Gastrocnemius medialis (tissue), 4 donors: ENCODE measurements at regions not wholly inside any gene's neighbourhood (a gene's known extent, or its start where the extent isn't known, plus 50 kb on each side); places are given as distances from the start of the nearest gene placed in this dataset.
"Not testable (repeated sequence)": the region's sequence is repeated elsewhere in the genome, so short reads cannot be mapped to it uniquely, and the experiment has no call there.

ENCODE experiments used
- POLR2A ChIP-seq, 2 donors: fragments of 450-650 bp; IDR thresholded peaks; one replicate each; pipeline ENCODE4 v1.6.1; 2017; ENCODE audit warnings: antibody characterized with exemption in 2 of 2, mild to moderate bottlenecking in 2 of 2, moderate library complexity in 2 of 2
- TF ChIP-seq, protein P1 (sequence below), 5 experiments: fragments of 450-650 bp in 3 of 5; fragments of 200-600 bp in 2 of 5; sonication (generic) in 2 of 5; IDR thresholded peaks in 4 of 5; conservative IDR thresholded peaks in 1 of 5; 1 replicate in 4 of 5; 2 replicates in 1 of 5; pipeline ENCODE4 v1.5.1; 2016 to 2019; ENCODE audit warnings: antibody characterized with exemption in 5 of 5, mild to moderate bottlenecking in 3 of 5, moderate library complexity in 3 of 5

DNA sequence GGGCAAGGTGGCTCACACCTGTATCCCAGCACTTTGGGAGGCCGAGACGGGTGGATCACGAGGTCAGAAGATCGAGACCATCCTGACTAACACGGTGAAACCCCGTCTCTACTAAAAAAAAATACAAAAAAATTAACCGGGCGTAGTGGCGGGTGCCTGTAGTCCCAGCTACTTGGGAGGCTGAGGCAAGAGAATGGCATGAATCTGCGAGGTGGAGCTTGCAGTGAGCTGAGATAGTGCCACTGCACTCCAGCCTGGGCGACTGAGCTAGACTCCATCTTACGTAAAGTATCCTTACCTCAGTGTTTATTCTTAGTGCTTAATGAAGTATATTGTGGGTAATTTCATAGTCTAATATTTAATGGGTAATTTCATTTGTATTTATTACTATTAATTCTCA, 1203.6 kb downstream of the DSC3 start:
- TF ChIP-seq, protein P1, sequence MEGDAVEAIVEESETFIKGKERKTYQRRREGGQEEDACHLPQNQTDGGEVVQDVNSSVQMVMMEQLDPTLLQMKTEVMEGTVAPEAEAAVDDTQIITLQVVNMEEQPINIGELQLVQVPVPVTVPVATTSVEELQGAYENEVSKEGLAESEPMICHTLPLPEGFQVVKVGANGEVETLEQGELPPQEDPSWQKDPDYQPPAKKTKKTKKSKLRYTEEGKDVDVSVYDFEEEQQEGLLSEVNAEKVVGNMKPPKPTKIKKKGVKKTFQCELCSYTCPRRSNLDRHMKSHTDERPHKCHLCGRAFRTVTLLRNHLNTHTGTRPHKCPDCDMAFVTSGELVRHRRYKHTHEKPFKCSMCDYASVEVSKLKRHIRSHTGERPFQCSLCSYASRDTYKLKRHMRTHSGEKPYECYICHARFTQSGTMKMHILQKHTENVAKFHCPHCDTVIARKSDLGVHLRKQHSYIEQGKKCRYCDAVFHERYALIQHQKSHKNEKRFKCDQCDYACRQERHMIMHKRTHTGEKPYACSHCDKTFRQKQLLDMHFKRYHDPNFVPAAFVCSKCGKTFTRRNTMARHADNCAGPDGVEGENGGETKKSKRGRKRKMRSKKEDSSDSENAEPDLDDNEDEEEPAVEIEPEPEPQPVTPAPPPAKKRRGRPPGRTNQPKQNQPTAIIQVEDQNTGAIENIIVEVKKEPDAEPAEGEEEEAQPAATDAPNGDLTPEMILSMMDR (IDR thresholded peaks at IDR 0.05 in 4 of 5, conservative IDR thresholded peaks at IDR 0.05 in 1 of 5) = not testable (repeated sequence)
- not testable (repeated sequence) for TF ChIP-seq POLR2A (IDR thresholded peaks at IDR 0.05)
